CD4-positive, alpha-beta T cell treated with Interleukin-2 at 100 ng/mL for 4 hours (primary cell): ENCODE measurements at regions not wholly inside any gene's neighbourhood (a gene's known extent, or its start where the extent isn't known, plus 50 kb on each side); places are given as distances from the start of the nearest gene placed in this dataset.

ENCODE experiments used
- DNase-seq: peaks from one replicate; pipeline ENCODE4 v3.0.0-alpha.2; 2020; ENCODE audit warnings: low spot score

- no peak for DNase-seq
Measured at GRCh38 chr7:17019106-17019505, 137.3 kb upstream of the AGR3 start.

GRCh38 chr7:17020250-17020649, 138.5 kb upstream of the AGR3 start:
- no peak for DNase-seq

- no peak for DNase-seq
Measured at GRCh38 chr7:17021205-17021604, 139.4 kb upstream of the AGR3 start.

- peak; percentile 71 for DNase-seq
Measured at GRCh38 chr7:17022920-17023319, 141.1 kb upstream of the AGR3 start.

- no peak for DNase-seq
Measured at GRCh38 chr7:17026269-17026668, 144.5 kb upstream of the AGR3 start.

- no peak for DNase-seq
Measured at GRCh38 chr7:17027143-17027788, 145.5 kb upstream of the AGR3 start.

GRCh38 chr7:17027789-17028152, 146.0 kb upstream of the AGR3 start:
- DNase-seq = no peak

- DNase-seq = peak; percentile 44
Measured at GRCh38 chr7:17029150-17029549, 147.4 kb upstream of the AGR3 start.

GRCh38 chr7:17030559-17030958, 148.8 kb upstream of the AGR3 start:
- DNase-seq = no peak

- DNase-seq = no peak
Measured at GRCh38 chr7:17031906-17032551, 150.2 kb upstream of the AGR3 start.

- DNase-seq = no peak
Measured at GRCh38 chr7:17033245-17033644, 151.5 kb upstream of the AGR3 start.

- DNase-seq = no peak
Measured at GRCh38 chr7:17036584-17036983, 154.8 kb upstream of the AGR3 start.

GRCh38 chr7:17037356-17037755, 155.6 kb upstream of the AGR3 start:
- DNase-seq = no peak

- no peak for DNase-seq
Measured at GRCh38 chr7:17038160-17038782, 156.5 kb upstream of the AGR3 start.

GRCh38 chr7:17038783-17039170, 157.0 kb upstream of the AGR3 start:
- no peak for DNase-seq

- DNase-seq = no peak
Measured at GRCh38 chr7:17039372-17039771, 157.6 kb upstream of the AGR3 start.

GRCh38 chr7:17040716-17041115, 158.9 kb upstream of the AGR3 start:
- DNase-seq = no peak

GRCh38 chr7:17041324-17041723, 159.5 kb upstream of the AGR3 start:
- DNase-seq = peak; percentile 45

GRCh38 chr7:17042211-17042610, 160.4 kb upstream of the AGR3 start:
- DNase-seq = no peak

- DNase-seq = no peak
Measured at GRCh38 chr7:17043012-17043877, 161.5 kb upstream of the AGR3 start.

GRCh38 chr7:17044396-17044795, 162.6 kb upstream of the AGR3 start:
- no peak for DNase-seq

- DNase-seq = no peak
Measured at GRCh38 chr7:17044861-17045260, 163.1 kb upstream of the AGR3 start.

GRCh38 chr7:17046259-17046658, 164.5 kb upstream of the AGR3 start:
- DNase-seq = no peak
